ENCODE measurements at regions not wholly inside any gene's neighbourhood (a gene's known extent, or its start where the extent isn't known, plus 50 kb on each side); places are given as distances from the start of the nearest gene placed in this dataset.

GRCh38 chr2:53610260-53610659 lies 157.3 kb upstream of the CHAC2 start:
- no peak overlapping the region for H3K9ac ChIP-seq (ENCODE audit: extremely low read depth, low read length, poor library complexity, severe bottlenecking)
- H3K36me3 ChIP-seq (ENCODE audit: control insufficient read depth, insufficient read depth, low read length): no peaks in the 10 kb centered on the region
- no peak overlapping the region for H3K4me3 Mint-ChIP-seq
- no peaks in the 10 kb centered on the region for H3K4me1 ChIP-seq (ENCODE audit: control insufficient read depth, insufficient read depth, low read length)
- no peak overlapping the region for H3K4me3 ChIP-seq (ENCODE audit: low read length)
- no peaks in the 10 kb centered on the region for H3K27me3 Mint-ChIP-seq (ENCODE audit: insufficient read depth)
- no peaks in the 10 kb centered on the region for H3K9me3 Mint-ChIP-seq
- H3K4me1 Mint-ChIP-seq: no peaks in the 10 kb centered on the region
- no peak overlapping the region for H3K27ac ChIP-seq (ENCODE audit: low read depth, low read length)
- DNase-seq: no peak
- no peak for TF ChIP-seq CTCF (conservative IDR thresholded peaks at IDR 0.05)
- H3K9me3 ChIP-seq (ENCODE audit: control insufficient read depth, low read length): no peaks in the 10 kb centered on the region
- no peak overlapping the region for H3K27ac Mint-ChIP-seq
- H3K27me3 ChIP-seq (ENCODE audit: control insufficient read depth, insufficient read depth, low read length, poor library complexity, severe bottlenecking): no peaks in the 10 kb centered on the region
- H3K36me3 Mint-ChIP-seq (ENCODE audit: low read depth): no peaks in the 10 kb centered on the region

- Histone ChIP-seq H3K27me3 (ENCODE audit: control insufficient read depth, insufficient read depth, low read length, poor library complexity, severe bottlenecking) (no peaks in the 10 kb centered on the region), H3K9ac (ENCODE audit: extremely low read depth, low read length, poor library complexity, severe bottlenecking) (no peak overlapping the region), H3K27ac (ENCODE audit: low read depth, low read length) (no peak overlapping the region), H3K9me3 (ENCODE audit: control insufficient read depth, low read length) (no peaks in the 10 kb centered on the region), H3K4me3 (ENCODE audit: low read length) (no peak overlapping the region), H3K36me3 (ENCODE audit: control insufficient read depth, insufficient read depth, low read length) (no peaks in the 10 kb centered on the region), H3K4me1 (ENCODE audit: control insufficient read depth, insufficient read depth, low read length) (no peaks in the 10 kb centered on the region)
- Mint-ChIP-seq H3K27me3 (ENCODE audit: insufficient read depth) (no peaks in the 10 kb centered on the region), H3K4me3 (no peak overlapping the region), H3K36me3 (ENCODE audit: low read depth) (no peaks in the 10 kb centered on the region), H3K9me3 (no peaks in the 10 kb centered on the region), H3K27ac (no peak overlapping the region), H3K4me1 (no peaks in the 10 kb centered on the region)
- 97% methylated on average over 6 of the region's 6 CpGs; no CpG with 5 or more reads in 1 of the 2 experiments for WGBS, 2 experiments (ENCODE audit: insufficient coverage in 1 of 2, insufficient read length in 1 of 2)
- TF ChIP-seq CTCF (conservative IDR thresholded peaks at IDR 0.05): no peak
- no peak for DNase-seq
These were observed 158.1 kb upstream of the CHAC2 start for GRCh38 chr2:53609551-53609950.

GRCh38 chr2:53608293-53608692 lies 159.3 kb upstream of the CHAC2 start:
- H3K4me3 Mint-ChIP-seq: no peak overlapping the region
- WGBS, 2 experiments (ENCODE audit: insufficient coverage in 1 of 2, insufficient read length in 1 of 2): 95 to 100% methylated on average over 5 of the region's 5 CpGs

More at GRCh38 chr2:53608293-53608692, 159.3 kb upstream of the CHAC2 start:
- Mint-ChIP-seq H3K27ac (no peak overlapping the region), H3K4me1 (no peaks in the 10 kb centered on the region), H3K9me3 (no peaks in the 10 kb centered on the region), H3K36me3 (ENCODE audit: low read depth) (no peaks in the 10 kb centered on the region), H3K27me3 (ENCODE audit: insufficient read depth) (no peaks in the 10 kb centered on the region)
- TF ChIP-seq CTCF (conservative IDR thresholded peaks at IDR 0.05): no peak
- Histone ChIP-seq H3K9me3 (ENCODE audit: control insufficient read depth, low read length) (no peaks in the 10 kb centered on the region), H3K27ac (ENCODE audit: low read depth, low read length) (no peak overlapping the region), H3K36me3 (ENCODE audit: control insufficient read depth, insufficient read depth, low read length) (no peaks in the 10 kb centered on the region), H3K4me3 (ENCODE audit: low read length) (no peak overlapping the region), H3K9ac (ENCODE audit: extremely low read depth, low read length, poor library complexity, severe bottlenecking) (no peak overlapping the region), H3K4me1 (ENCODE audit: control insufficient read depth, insufficient read depth, low read length) (no peaks in the 10 kb centered on the region), H3K27me3 (ENCODE audit: control insufficient read depth, insufficient read depth, low read length, poor library complexity, severe bottlenecking) (no peaks in the 10 kb centered on the region)
- DNase-seq: no peak
